CD4-positive, alpha-beta T cell (primary cell): ENCODE measurements at regions not wholly inside any gene's neighbourhood (a gene's known extent, or its start where the extent isn't known, plus 50 kb on each side); places are given as distances from the start of the nearest gene placed in this dataset.

Experiments used
- ATAC-seq: fragments of 200-7000 bp; cut with Tn5 transposase; one replicate; pipeline ENCODE4 v1.10.0; 2022; ENCODE audit warnings: mild to moderate bottlenecking; ENCODE audit not compliant: poor library complexity
- CTCF ChIA-PET: fragments of 350-600 bp; sonication (Branson Sonifier 250); formaldehyde crosslinking; loops from one replicate; lab custom pipeline; 2021; ENCODE audit warnings: antibody characterized with exemption, inconsistent platforms; lab: Charles Lee
- POLR2A ChIA-PET: fragments of 350-600 bp; sonication (Branson Sonifier 250); formaldehyde crosslinking; loops from one replicate; lab custom pipeline; 2021; ENCODE audit warnings: antibody characterized with exemption, inconsistent platforms; lab: Charles Lee
- DNase-seq, 14 experiments: peaks; one replicate each; pipeline ENCODE4 v3.0.0-alpha.2; 2013 to 2020; ENCODE audit warnings: mixed read lengths in 2 of 14
- H3K27ac ChIP-seq, 2 donors: one replicate each; pipeline versions ENCODE4 v1.5.1 to v1.7.0; 2013; ENCODE audit warnings: low read length in 2 of 2, low read depth in 1 of 2, mild to moderate bottlenecking in 1 of 2
- H3K27me3 ChIP-seq, 2 experiments: 1 replicate in 1 of 2; 2 replicates in 1 of 2; pipeline versions ENCODE4 v1.6.1 to v1.7.0; 2013; ENCODE audit warnings: low read length in 2 of 2, control low read depth in 1 of 2, mild to moderate bottlenecking in 1 of 2, moderate library complexity in 1 of 2; ENCODE audit not compliant: insufficient read depth in 2 of 2, control insufficient read depth in 1 of 2
- H3K36me3 ChIP-seq: one replicate; pipeline ENCODE4 v1.6.1; 2013; ENCODE audit warnings: low read length, control low read depth; ENCODE audit not compliant: insufficient read depth
- H3K4me1 ChIP-seq: one replicate; pipeline ENCODE4 v1.6.1; 2013; ENCODE audit warnings: low read length, control low read depth; ENCODE audit not compliant: insufficient read depth
- H3K4me3 ChIP-seq: one replicate; pipeline ENCODE4 v1.5.1; 2013; ENCODE audit warnings: mild to moderate bottlenecking, low read length, moderate library complexity
- H3K9me3 ChIP-seq, 2 experiments: 1 replicate in 1 of 2; 2 replicates in 1 of 2; pipeline versions ENCODE4 v1.6.1 to v1.7.0; 2013; ENCODE audit warnings: low read length in 2 of 2, mild to moderate bottlenecking in 2 of 2, control low read depth in 1 of 2, moderate library complexity in 1 of 2; ENCODE audit not compliant: control insufficient read depth in 1 of 2, insufficient read depth in 1 of 2
- H3K27ac Mint-ChIP-seq: one replicate; pipeline ENCODE4 v1.8.0; 2020; ENCODE audit warnings: mixed read lengths
- H3K27me3 Mint-ChIP-seq: one replicate; pipeline ENCODE4 v1.8.0; 2021; ENCODE audit warnings: mixed read lengths
- H3K36me3 Mint-ChIP-seq: one replicate; pipeline ENCODE4 v1.8.0; 2021; ENCODE audit warnings: low read depth, mixed read lengths
- H3K4me1 Mint-ChIP-seq: one replicate; pipeline ENCODE4 v1.8.0; 2021; ENCODE audit warnings: low read depth, mixed read lengths
- H3K4me3 Mint-ChIP-seq: one replicate; pipeline ENCODE4 v1.8.0; 2020; ENCODE audit warnings: mild to moderate bottlenecking, mixed read lengths
- H3K9me3 Mint-ChIP-seq: one replicate; pipeline ENCODE4 v1.8.0; 2020; ENCODE audit warnings: mixed read lengths
- intact Hi-C, 2 experiments: fragments of 100-400 bp; cut with DNase I in 1 of 2; cut with micrococcal nuclease in 1 of 2; formaldehyde crosslinking; loops; one replicate each; pipeline versions ENCODE4 v1.15.1 to v1.9.0; 2023 to 2025; cut with DNase I, micrococcal nuclease
- TF ChIP-seq, protein P1 (sequence below): fragments of 200-600 bp; IDR thresholded peaks from one replicate; pipeline ENCODE4 v1.8.0; 2022; ENCODE audit warnings: antibody characterized with exemption, mild to moderate bottlenecking

GRCh38 chr20:19828232-19828631 lies 70.2 kb downstream of the RIN2 start:
- Histone ChIP-seq H3K4me1 (peaks cover 16% of the 10 kb centered on the region), H3K27ac (no peak overlapping the region), H3K9me3 (no peaks in the 10 kb centered on the region), H3K4me3 (no peak overlapping the region), H3K36me3 (no peaks in the 10 kb centered on the region), H3K27me3 (peaks cover 0 to 2% of the 10 kb centered on the region in 2 experiments)
- peaks cover 15% of the 10 kb centered on the region for H3K4me1 Mint-ChIP-seq
- H3K36me3 Mint-ChIP-seq, result no peaks in the 10 kb centered on the region
- TF ChIP-seq, protein P1, sequence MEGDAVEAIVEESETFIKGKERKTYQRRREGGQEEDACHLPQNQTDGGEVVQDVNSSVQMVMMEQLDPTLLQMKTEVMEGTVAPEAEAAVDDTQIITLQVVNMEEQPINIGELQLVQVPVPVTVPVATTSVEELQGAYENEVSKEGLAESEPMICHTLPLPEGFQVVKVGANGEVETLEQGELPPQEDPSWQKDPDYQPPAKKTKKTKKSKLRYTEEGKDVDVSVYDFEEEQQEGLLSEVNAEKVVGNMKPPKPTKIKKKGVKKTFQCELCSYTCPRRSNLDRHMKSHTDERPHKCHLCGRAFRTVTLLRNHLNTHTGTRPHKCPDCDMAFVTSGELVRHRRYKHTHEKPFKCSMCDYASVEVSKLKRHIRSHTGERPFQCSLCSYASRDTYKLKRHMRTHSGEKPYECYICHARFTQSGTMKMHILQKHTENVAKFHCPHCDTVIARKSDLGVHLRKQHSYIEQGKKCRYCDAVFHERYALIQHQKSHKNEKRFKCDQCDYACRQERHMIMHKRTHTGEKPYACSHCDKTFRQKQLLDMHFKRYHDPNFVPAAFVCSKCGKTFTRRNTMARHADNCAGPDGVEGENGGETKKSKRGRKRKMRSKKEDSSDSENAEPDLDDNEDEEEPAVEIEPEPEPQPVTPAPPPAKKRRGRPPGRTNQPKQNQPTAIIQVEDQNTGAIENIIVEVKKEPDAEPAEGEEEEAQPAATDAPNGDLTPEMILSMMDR, result no peak
- DNase-seq (peak in 3 of 14 experiments; percentile 43 to 68 (median 55)), ATAC-seq (peak; percentile 44)
- intact Hi-C loops, result no loop called here
- no peak overlapping the region for H3K4me3 Mint-ChIP-seq
- POLR2A ChIA-PET, result interaction anchor here (1.0 kb wide), 1 partner anchor 12 kb away, joined by 4 read pairs; no protein-coding TSS in a partner anchor
- CTCF ChIA-PET, result no interaction called here
- peaks cover 14% of the 10 kb centered on the region for H3K27me3 Mint-ChIP-seq
- H3K27ac Mint-ChIP-seq, result peak overlapping the region; percentile 42
- no peaks in the 10 kb centered on the region for H3K9me3 Mint-ChIP-seq

DNA sequence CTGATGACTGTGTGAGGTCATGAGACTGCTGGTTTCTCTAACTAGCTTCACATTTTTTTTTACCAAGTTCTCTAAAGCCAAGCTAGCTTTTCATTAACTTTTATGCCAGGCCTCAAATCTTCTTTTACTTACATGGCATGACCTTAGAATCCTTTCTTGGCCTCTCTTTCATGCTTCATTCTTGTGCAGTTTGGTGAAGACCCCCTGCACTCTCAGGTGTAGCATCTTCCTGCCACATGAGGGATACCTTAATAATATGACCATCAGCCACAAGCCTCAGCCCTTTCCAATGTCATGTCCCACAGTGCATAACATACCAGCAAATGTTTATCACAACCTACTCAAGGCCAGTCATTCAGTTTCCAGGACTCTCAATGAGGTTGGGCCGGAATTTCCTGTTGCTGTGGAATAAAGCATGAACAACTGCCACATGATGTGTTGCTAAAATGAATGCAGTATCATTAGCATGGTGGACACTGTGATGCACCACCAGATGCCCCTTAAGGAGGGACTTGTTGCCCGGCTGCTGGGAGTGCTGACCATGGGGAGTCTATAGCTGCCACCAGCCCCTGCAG lies 72.2 kb downstream of the RIN2 start:
- TF ChIP-seq, protein P1, result no peak
- POLR2A ChIA-PET, result no interaction called here

GRCh38 chr20:19832875-19833274 lies 74.8 kb downstream of the RIN2 start:
- TF ChIP-seq, protein P1, result no peak
- ChIA-PET CTCF (no interaction called here), POLR2A (no interaction called here)
- Mint-ChIP-seq H3K27me3 (peaks cover 18% of the 10 kb centered on the region), H3K4me1 (peaks cover 15% of the 10 kb centered on the region), H3K27ac (no peak overlapping the region), H3K9me3 (no peaks in the 10 kb centered on the region), H3K4me3 (no peak overlapping the region), H3K36me3 (no peaks in the 10 kb centered on the region)
- H3K4me1 ChIP-seq, result peaks cover 16% of the 10 kb centered on the region
- no peaks in the 10 kb centered on the region for H3K9me3 ChIP-seq
- ATAC-seq, result no peak
- H3K27ac ChIP-seq, result no peak overlapping the region
- peak in 1 of 14 experiments; percentile 13 for DNase-seq
- peaks cover 0 to 2% of the 10 kb centered on the region in 2 experiments for H3K27me3 ChIP-seq
- H3K36me3 ChIP-seq, result no peaks in the 10 kb centered on the region
- intact Hi-C loops, result no loop called here
- H3K4me3 ChIP-seq, result no peak overlapping the region

More for the DNA sequence above, 72.2 kb downstream of the RIN2 start:
- Histone ChIP-seq H3K9me3 (no peaks in the 10 kb centered on the region), H3K27ac (no peak overlapping the region), H3K4me3 (no peak overlapping the region), H3K36me3 (no peaks in the 10 kb centered on the region), H3K4me1 (peaks cover 16% of the 10 kb centered on the region), H3K27me3 (peaks cover 0 to 2% of the 10 kb centered on the region in 2 experiments)
- no peak for ATAC-seq
- Mint-ChIP-seq H3K36me3 (no peaks in the 10 kb centered on the region), H3K27ac (no peak overlapping the region), H3K4me1 (peaks cover 15% of the 10 kb centered on the region), H3K27me3 (peaks cover 14% of the 10 kb centered on the region), H3K4me3 (no peak overlapping the region), H3K9me3 (no peaks in the 10 kb centered on the region)
- intact Hi-C loops, result no loop called here
- no peak for DNase-seq
- CTCF ChIA-PET, result no interaction called here
